ENCODE measurements at regions not wholly inside any gene's neighbourhood (a gene's known extent, or its start where the extent isn't known, plus 50 kb on each side); places are given as distances from the start of the nearest gene placed in this dataset.

GRCh38 chr17:63366241-63366566, 79.9 kb downstream of the CYB561 start:
- no peak for TF ChIP-seq CTCF (IDR thresholded peaks at IDR 0.05)

- TF ChIP-seq CTCF (IDR thresholded peaks at IDR 0.05), result no peak
These were observed 76.9 kb downstream of the CYB561 start for GRCh38 chr17:63369233-63369632.

GRCh38 chr17:63370696-63371095, 75.4 kb downstream of the CYB561 start:
- TF ChIP-seq CTCF (IDR thresholded peaks at IDR 0.05), result no peak

- TF ChIP-seq CTCF (IDR thresholded peaks at IDR 0.05), result no peak
These were observed 69.2 kb downstream of the CYB561 start for GRCh38 chr17:63376949-63377348.

GRCh38 chr17:63378411-63379375, 67.4 kb downstream of the CYB561 start:
- no peak for TF ChIP-seq CTCF (IDR thresholded peaks at IDR 0.05)

- TF ChIP-seq CTCF (IDR thresholded peaks at IDR 0.05), result no peak
These were observed 66.5 kb downstream of the CYB561 start for GRCh38 chr17:63379636-63380035.

- no peak for TF ChIP-seq CTCF (IDR thresholded peaks at IDR 0.05)
These were observed 64.9 kb downstream of the CYB561 start for GRCh38 chr17:63381101-63381729.

Data from LNCAP (cell line).